Astrocyte of the spinal cord (primary cell): ENCODE measurements at regions not wholly inside any gene's neighbourhood (a gene's known extent, or its start where the extent isn't known, plus 50 kb on each side); places are given as distances from the start of the nearest gene placed in this dataset.

ENCODE experiments used
- DNase-seq: peaks from one replicate; pipeline ENCODE4 v3.0.0; 2011; ENCODE audit warnings: low read depth, low spot score
- H3K4me3 ChIP-seq: 2 replicates; pipeline ENCODE4 v1.5.1; 2011; ENCODE audit warnings: low read depth, mild to moderate bottlenecking, low read length, moderate library complexity
- in situ Hi-C: cut with HindIII; loops from 2 replicates; pipeline ENCODE4 v1.10.0; 2017; ENCODE audit warnings: low sequenced_read_pairs
- TF ChIP-seq, protein P1 (sequence below): IDR thresholded peaks from 2 replicates; pipeline ENCODE4 v1.5.1; 2012; ENCODE audit warnings: low read depth, mild to moderate bottlenecking, low read length, inconsistent platforms

DNA sequence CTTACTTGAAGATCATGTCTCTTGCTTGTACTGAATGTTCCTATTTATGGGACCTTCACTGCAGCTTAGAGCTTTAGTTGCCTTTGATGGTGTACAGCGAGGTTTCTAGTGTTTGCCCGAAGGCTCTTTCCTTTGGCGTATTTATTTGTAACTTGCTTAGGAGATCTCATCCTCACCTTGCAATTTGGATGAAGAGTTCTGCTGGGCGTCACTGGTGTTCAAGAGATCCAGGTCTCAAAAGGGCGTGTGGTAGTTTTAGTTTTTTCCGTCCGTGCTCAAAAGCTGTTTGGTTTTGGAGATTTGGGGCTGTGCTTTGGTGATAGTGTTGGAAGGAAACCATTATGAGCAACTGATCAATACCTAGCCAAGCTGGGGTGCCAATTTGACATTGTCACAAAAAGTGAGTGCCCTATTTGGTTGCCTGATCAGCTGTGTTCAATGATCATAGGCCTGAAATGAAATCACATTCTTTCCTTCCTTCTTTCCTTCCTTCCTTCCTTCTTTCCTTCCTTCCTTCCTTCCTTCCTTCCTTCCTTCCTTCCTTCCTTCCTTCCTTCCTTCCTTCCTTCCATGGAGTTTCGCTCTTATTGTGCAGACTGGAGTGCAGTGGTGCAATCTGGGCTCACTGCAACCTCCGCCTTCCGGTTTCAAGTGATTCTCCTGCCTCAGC, 69.7 kb upstream of the GRAMD1B start:
- no peak for DNase-seq
- no peak overlapping the region for H3K4me3 ChIP-seq
- in situ Hi-C loops, result no loop called here
- TF ChIP-seq, protein P1, sequence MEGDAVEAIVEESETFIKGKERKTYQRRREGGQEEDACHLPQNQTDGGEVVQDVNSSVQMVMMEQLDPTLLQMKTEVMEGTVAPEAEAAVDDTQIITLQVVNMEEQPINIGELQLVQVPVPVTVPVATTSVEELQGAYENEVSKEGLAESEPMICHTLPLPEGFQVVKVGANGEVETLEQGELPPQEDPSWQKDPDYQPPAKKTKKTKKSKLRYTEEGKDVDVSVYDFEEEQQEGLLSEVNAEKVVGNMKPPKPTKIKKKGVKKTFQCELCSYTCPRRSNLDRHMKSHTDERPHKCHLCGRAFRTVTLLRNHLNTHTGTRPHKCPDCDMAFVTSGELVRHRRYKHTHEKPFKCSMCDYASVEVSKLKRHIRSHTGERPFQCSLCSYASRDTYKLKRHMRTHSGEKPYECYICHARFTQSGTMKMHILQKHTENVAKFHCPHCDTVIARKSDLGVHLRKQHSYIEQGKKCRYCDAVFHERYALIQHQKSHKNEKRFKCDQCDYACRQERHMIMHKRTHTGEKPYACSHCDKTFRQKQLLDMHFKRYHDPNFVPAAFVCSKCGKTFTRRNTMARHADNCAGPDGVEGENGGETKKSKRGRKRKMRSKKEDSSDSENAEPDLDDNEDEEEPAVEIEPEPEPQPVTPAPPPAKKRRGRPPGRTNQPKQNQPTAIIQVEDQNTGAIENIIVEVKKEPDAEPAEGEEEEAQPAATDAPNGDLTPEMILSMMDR, result no peak

DNA sequence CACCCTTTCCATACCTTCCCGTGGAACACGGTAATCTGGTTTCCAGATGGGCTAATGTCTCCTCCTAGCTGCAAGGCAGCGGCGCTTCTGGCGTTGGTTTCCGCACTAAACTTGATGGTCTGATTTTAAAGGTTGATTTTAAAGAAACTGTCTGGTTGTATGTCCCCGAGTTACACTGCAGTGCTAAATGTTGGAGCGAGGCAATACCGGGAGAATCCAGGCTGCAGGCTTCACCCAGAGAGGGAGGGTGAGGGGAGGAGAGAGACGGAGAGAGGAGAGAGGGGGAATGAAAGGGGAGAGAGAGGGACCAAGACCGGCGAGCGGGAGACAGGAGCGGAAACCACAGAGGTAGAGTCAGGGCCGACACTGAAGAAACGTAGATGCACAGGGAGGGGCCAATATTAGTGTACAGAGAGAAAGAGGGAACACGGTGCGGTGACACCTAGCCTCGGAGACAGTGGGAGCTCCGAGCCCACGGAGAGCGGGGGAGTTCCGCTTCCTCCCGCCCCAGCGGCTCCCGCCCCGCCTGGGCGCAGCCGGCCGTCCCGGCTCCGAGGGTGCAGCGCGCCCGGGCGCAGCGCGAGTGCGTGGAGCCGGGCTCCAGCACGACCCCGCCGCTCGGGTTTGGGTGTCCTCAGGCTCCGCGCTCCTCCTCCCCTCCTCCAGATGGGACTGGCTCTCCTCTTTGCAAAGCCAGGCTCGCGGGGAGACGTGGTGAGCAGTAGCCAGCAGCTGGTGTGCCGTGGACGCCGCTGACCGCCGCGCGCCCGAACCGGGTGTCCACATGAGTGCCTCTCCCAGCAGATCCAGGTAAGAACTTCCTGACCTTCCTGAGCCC, 71.9 kb upstream of the GRAMD1B start:
- H3K4me3 ChIP-seq, result peak overlapping the region; percentile 16
- in situ Hi-C loops, result no loop called here
- TF ChIP-seq, protein P1, result peak; percentile 14
- DNase-seq, result peak; percentile 16

DNA sequence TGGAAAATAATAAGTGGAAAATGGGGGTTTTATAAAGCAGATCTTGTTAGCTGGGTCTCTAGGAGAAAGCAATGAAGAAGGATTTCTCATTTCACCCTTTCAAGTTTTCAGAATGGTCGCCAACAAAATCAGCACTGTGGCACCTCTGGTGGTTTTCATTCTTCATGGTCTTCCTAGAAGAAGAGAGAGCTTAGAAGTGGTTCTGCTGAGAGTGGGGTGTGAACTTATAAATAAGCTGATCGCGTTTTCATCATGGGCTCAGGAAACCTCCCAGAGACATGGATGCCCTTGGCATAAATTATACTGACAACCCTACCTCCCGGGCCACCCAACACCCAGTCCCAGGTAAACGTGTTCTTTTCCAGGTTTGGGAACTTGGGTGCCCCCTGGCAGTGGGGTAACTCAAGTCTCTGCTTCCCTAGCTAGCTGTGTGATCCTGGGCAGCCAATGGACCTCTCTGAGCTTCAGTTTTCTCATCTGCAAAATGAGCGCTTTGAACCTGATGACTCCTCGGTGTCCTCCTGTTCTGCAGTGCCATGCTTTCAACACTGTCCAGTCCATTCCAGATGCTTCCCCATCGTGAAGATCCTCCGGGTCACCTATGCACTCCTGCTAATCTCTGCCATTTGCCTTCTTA, 72.6 kb upstream of the GRAMD1B start:
- no peak overlapping the region for H3K4me3 ChIP-seq
- in situ Hi-C loops, result no loop called here
- DNase-seq, result no peak
- TF ChIP-seq, protein P1, result no peak

DNA sequence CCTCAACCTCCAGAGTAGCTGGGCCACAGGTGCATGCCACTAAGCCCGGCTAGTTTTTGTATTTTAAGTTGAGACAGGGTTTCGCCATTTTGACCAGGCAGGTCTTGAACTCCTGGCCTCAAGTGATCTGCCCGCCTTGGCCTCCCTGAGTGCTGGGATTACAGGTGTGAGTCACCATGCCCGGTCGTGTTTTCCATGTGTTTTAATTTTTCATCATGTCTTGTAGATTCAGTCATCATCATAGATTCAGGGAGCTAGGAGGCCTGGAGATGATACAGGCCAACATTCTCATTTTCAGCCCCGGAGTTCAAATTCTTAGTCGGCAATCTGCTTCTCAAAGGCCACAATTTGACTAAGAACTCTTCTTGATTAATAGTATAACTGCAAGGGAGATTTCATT, 73.5 kb upstream of the GRAMD1B start:
- in situ Hi-C loops, result no loop called here
- no peak overlapping the region for H3K4me3 ChIP-seq
- TF ChIP-seq, protein P1, result no peak
- no peak for DNase-seq

DNA sequence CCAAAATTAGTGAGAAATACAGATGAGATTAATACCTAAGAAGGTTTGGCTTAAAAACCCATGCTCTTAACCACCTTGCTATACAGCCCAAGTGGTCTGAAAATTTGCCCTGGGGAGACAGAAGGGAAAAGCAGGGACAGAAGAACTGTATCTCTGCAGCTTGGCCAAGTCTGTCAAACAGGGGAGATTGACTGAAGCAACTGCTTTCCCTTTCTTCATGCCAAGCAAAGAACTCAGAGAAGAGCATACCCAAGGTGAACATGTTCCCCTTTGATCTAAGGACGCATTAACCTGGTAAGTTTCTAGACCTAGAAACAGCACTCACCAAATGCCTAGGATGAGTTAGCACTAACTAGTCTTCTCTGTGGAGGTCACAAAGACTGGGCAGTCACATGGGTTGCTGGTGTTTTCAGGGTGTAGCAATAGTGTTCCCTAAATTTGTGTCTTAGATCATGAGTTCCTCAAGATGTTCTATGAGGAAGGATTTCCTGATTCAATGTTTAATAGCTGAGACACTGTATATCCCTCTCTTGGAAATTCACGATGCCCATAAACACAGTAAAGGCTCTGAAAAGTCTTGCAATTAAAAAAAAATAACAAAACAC, 75.6 kb upstream of the GRAMD1B start:
- no peak for DNase-seq
- in situ Hi-C loops, result no loop called here
- H3K4me3 ChIP-seq, result no peak overlapping the region
- TF ChIP-seq, protein P1, result no peak

DNA sequence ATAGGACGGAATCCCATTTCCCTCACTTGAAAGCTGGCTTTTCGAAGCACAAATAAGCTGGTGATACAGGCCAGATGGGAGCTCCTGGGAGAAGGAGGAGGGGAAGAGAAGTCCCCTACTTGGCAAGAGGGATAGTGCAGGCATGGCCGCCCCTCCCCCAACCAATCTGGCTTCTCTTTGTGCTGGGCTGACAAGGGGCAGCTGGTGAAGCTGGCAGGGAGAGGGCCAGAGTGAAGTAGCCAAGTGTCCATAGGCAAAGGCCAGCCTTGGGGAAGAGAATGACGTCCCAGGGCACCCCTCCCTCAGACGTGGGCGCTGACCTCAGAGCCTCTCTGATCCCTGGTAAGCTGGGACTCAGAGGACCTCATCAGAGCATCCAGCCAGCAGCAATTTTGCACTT, 78.7 kb upstream of the GRAMD1B start:
- H3K4me3 ChIP-seq, result no peak overlapping the region
- in situ Hi-C loops, result no loop called here
- TF ChIP-seq, protein P1, result no peak
- DNase-seq, result no peak
